Esophagus muscularis mucosa (tissue), 2 donors: ENCODE measurements at regions not wholly inside any gene's neighbourhood (a gene's known extent, or its start where the extent isn't known, plus 50 kb on each side); places are given as distances from the start of the nearest gene placed in this dataset.

Source experiments
- POLR2A ChIP-seq: fragments of 450-650 bp; IDR thresholded peaks from one replicate; pipeline ENCODE4 v1.6.1; 2017; ENCODE audit warnings: antibody characterized with exemption, moderate library complexity, mild to moderate bottlenecking, low read depth
- POLR2AphosphoS5 ChIP-seq, 2 donors: sonication (generic); formaldehyde crosslinking; IDR thresholded peaks; one replicate each; pipeline ENCODE4 v1.6.1; 2017; ENCODE audit warnings: antibody characterized with exemption in 2 of 2

GRCh38 chr3:16788440-16789056 is 96.2 kb upstream of the PLCL2 start:
- TF ChIP-seq POLR2AphosphoS5 (IDR thresholded peaks at IDR 0.05) (no peak), POLR2A (no peak)
